M059J (cell line): ENCODE measurements at regions not wholly inside any gene's neighbourhood (a gene's known extent, or its start where the extent isn't known, plus 50 kb on each side); places are given as distances from the start of the nearest gene placed in this dataset.

Source experiments
- DNase-seq: peaks from one replicate; pipeline ENCODE4 v3.0.0-alpha.2; 2012; ENCODE audit warnings: low read depth

- DNase-seq, result no peak
Observed at GRCh38 chr4:139611391-139611790, 54.2 kb upstream of the MGST2 start.

GRCh38 chr4:139609647-139610046 lies 53.6 kb upstream of the SETD7 start:
- DNase-seq, result peak; percentile 51

GRCh38 chr4:139607502-139608060 lies 51.6 kb upstream of the SETD7 start:
- DNase-seq, result no peak

- peak; percentile 42 for DNase-seq
Observed at GRCh38 chr4:139606579-139607501, 50.8 kb upstream of the SETD7 start.

GRCh38 chr4:139606103-139606502 lies 50.1 kb upstream of the SETD7 start:
- DNase-seq, result no peak
